DMS114 treated with DMSO at 0.1 percent for 48 hours (cell line): ENCODE measurements at regions not wholly inside any gene's neighbourhood (a gene's known extent, or its start where the extent isn't known, plus 50 kb on each side); places are given as distances from the start of the nearest gene placed in this dataset.

Experiments used
- DNase-seq: peaks from one replicate; lab custom pipeline; 2025; ENCODE audit not compliant: unreplicated experiment; lab: John Stamatoyannopoulos, UW

- DNase-seq: no peak
Observed at GRCh38 chr15:35764661-35765519, 218.9 kb upstream of the DPH6 start.

DNA sequence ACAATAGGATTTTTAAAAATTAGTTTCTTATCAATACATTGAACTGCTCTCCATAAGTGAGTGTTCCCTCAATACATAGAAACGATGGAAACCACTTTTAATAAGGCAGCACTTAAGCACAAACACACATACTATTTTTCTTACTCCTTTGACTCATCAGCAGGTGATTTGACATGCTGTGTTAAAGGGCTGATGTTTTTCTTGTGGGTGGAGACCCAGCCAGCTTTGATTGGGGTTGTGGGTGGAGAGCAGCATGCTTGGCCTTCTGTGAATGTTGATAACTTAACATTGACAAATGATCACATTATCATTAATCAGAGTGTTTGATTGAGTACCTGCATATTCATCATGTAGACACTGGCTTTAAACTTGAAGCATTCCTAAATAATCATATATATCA, 223.0 kb upstream of the DPH6 start:
- DNase-seq: no peak

DNA sequence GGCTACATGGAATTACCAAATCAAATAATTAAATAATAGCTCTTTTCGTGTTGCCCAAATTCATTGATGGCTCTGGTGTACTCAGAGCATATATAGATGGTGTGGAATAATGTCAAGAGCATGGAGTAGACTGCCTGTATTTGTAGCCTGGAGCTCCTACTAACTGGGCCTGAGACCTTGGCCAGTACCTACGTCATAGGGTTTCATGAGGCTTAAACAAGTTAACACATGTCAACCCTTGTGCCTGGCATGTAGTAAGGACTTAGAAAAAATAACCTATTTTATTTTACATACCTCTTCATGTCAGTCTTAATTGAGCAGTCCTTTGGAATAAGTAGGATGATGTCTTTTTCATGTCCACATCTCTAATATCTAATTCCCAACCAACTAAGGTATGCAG, 223.7 kb upstream of the DPH6 start:
- no peak for DNase-seq

GRCh38 chr15:35771746-35772442, 225.9 kb upstream of the DPH6 start:
- DNase-seq: no peak

DNA sequence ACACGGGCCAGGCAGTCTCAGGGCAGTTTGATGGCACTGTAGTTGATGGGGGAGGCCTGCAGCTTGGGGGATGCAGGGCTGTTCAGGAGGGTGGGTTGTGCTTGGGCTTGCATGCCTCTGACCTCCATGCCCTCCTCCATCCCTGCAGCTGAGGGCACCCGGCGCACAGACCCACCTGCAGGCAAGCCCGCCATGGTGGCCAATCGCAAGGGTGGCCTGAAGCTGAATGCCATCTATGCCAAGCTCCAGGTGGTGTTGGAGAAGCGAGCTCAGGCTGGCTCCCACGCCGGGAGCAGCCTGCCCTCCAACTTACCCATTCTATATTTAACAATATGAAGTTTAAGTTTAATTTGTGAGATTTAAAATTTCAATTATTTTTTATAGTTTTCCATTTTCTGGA, 228.7 kb upstream of the DPH6 start:
- DNase-seq: no peak

DNA sequence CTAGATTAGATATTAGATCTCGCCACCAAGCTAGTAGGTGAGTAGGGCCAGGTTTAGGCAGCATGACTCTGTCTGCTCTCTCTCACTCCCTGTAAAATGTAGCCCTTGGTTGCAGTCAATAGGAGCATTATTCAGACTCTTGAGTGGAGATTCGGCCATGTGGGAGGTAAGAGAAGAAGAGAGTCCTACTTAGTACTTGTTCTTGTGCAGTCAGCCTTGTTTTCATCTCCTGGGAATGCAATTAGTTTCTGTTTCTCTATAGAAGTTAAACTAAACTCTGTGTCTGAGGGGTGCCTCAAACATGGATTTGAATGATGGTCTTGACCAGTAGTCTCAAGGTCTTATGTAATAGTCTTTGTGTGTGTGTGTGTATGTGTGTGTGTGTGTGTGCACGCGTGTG, 229.5 kb upstream of the DPH6 start:
- DNase-seq: no peak

GRCh38 chr15:35777061-35777460, 231.1 kb upstream of the DPH6 start:
- no peak for DNase-seq

- no peak for DNase-seq
Observed at GRCh38 chr15:35783203-35783602, 237.2 kb upstream of the DPH6 start.

DNA sequence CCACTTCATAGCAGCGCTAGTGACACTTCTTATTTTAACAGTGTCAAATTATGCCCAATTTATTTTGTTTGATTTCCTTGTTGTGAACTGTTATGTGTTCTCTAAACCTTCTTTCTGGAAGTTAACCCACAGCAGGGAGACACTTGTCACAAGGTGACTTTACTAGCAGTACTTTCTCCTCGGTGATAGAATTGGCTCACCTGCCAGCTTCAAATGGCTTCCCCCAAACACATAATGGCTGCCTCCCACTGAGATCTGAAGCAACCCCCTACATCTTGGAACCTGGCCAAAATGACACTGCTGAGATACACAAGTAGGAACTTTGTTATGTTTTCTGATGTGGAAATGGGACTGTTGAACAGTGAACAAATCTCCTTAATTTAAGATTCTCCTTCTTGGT, 238.8 kb upstream of the DPH6 start:
- DNase-seq: no peak

DNA sequence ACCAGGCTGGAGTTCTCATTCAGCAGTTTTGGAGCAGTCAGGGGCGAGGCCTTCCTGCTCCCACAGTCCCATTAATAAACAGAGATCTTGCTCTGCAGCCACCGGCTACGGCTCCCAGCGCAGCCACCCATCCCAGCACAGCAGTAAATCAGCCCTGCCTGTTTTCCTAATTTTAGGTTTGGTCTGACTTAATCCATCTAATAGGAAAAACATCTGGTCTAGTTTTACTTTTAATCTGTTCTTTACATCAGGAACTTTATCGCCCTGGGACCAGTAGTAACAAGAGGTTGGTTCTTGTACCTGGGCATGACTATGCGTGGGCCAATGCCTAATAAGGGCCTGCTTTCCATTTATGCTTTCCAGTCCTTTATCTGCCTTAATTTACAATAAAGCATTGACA, 264.0 kb upstream of the DPH6 start:
- DNase-seq: no peak

GRCh38 chr15:35813573-35813972, 267.6 kb upstream of the DPH6 start:
- no peak for DNase-seq

- DNase-seq: no peak
Observed at GRCh38 chr15:35818846-35819245, 272.9 kb upstream of the DPH6 start.

DNA sequence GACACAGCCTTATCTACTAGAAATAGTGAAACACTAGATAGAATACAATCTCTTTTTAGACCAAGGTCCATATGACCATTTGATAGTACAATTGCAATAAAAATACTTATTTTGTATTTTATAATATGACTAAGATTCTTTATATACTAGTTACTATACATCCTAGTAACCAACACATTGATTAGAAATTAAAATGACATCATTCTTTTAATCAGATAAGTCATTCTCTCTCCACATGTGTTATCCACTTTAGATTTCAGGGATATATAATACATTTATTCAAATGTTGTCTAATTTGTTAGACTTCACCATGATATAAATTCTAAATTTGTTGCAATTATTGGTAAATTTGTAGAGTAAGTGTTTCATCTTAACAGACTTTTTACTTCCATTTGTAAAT, 276.2 kb upstream of the DPH6 start:
- no peak for DNase-seq

- DNase-seq: no peak
Observed at GRCh38 chr15:35827141-35827540, 281.2 kb upstream of the DPH6 start.

DNA sequence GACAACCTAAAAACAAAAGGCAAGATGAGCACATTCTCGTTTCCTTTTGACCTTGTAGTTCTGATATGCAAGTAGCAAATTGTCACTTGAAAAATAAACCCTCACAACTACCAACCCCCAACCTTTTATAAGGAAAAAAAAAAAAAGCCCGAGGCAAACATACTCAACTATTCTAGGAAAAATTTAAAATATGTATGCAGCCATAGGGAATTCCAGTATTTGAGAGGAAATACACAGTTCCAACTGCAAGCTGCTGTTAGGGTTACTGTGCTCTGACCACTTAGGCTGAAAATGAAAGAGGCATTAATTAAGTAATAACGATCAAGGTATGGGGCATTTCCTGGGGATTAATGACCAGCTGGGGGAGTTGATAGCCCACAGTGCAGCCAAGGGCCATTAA, 281.9 kb upstream of the DPH6 start:
- DNase-seq: no peak

- no peak for DNase-seq
Observed at GRCh38 chr15:35833581-35833980, 287.6 kb upstream of the DPH6 start.

DNA sequence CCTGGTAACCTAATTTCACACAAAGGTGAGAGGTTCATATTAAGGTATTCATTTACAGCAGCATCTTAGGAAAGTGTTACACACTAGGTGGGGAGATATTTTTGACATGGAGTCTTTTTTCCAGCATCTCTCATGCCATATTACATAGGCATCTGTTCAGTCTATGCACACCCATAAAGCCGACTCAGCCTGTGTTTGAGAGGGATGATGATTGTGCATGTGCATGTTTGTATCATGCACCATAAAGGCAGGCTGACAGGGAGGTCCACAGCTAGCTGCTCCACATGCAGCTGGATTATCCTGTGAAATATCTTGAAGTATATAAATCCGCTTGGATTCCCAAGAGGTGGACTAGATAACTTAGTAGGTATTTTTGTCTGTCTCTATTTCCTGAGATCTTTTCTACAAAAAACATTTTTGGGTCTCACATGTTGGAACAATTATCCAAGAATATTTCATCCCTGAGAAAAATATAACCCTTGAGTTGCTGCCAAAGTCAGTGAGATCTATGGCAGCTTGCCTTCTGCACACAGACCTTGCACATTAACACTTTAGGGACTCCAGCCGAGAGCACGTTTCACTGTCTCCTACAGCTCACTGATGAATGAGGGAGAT, 288.4 kb upstream of the DPH6 start:
- no peak for DNase-seq

- no peak for DNase-seq
Observed at GRCh38 chr15:35834866-35835265, 288.9 kb upstream of the DPH6 start.

DNA sequence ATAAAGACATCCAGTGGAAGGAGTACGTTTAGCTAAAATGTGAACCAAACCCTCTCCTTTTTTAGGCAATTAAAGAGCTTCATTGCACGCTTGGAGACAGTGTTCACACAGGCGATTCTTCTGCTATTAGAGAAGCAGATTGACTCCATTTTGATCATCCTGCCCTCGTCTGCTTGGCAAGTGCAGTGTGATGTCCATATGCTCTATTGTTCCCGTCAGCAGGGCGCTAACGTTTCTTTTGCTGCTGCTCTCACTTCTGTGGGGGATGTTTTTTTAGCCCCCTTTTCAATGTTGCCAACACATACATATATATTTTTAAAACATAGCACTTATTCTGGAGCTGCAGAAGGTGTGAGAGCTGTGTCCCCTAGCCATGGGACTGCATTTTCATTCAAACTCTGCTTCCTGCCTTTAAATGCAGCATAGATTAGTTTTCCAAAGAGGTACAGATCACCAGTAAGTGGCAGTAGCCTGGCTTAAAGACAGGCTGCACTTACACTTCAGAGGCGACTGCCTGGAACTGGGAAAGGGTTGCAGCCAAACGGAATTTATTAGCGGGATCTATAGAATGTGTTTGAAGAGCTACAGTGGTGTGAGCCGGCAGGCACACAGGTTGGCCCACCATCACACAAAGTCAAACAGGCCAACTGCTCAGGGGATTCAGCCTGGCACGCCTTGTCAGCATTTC, 292.6 kb upstream of the DPH6 start:
- DNase-seq: no peak

- no peak for DNase-seq
Observed at GRCh38 chr15:35842631-35843030, 296.7 kb upstream of the DPH6 start.

GRCh38 chr15:35843498-35843897, 297.5 kb upstream of the DPH6 start:
- DNase-seq: no peak

DNA sequence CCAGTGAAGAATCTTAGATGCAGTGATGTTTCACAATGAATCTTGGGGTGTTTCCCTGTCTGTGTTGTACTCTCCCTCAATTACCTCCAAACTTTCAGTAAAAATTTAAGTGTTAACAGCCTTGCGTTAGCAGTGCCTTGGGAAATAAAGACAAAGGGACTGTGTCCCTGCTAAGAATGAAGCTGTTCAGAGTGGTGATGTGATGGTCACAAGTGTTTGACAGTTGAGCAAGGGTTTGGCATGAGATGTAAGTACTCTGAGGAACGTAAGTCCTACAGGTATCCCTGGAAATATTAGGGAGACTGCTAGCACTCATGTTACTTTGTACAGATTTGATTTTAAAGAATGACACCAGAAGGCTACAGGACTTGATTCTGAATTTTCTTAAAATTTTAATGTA, 304.3 kb upstream of the DPH6 start:
- no peak for DNase-seq
